ENCODE measurements at regions not wholly inside any gene's neighbourhood (a gene's known extent, or its start where the extent isn't known, plus 50 kb on each side); places are given as distances from the start of the nearest gene placed in this dataset.
"Not testable (repeated sequence)": the region's sequence is repeated elsewhere in the genome, so short reads cannot be mapped to it uniquely, and the experiment has no call there.

GRCh38 chr3:905217-905616, 187.6 kb upstream of the CNTN6 start:
- no peak overlapping the region for H3K4me3 Mint-ChIP-seq (ENCODE audit: low read depth)
- no peak overlapping the region for H3K27ac Mint-ChIP-seq
- H3K4me1 Mint-ChIP-seq (ENCODE audit: low read depth), result no peaks in the 10 kb centered on the region
- no peak for TF ChIP-seq CTCF (IDR thresholded peaks at IDR 0.05; ENCODE audit: unreplicated experiment)
- no peaks in the 10 kb centered on the region for H3K36me3 Mint-ChIP-seq (ENCODE audit: insufficient read depth)
- H3K27me3 Mint-ChIP-seq, result peaks cover 1% of the 10 kb centered on the region
- H3K9me3 Mint-ChIP-seq (ENCODE audit: low read depth), result peaks cover 21% of the 10 kb centered on the region
- no peak for DNase-seq (ENCODE audit: low spot score, unreplicated experiment)

GRCh38 chr3:906739-907138, 186.1 kb upstream of the CNTN6 start:
- H3K4me1 Mint-ChIP-seq (ENCODE audit: low read depth), result no peaks in the 10 kb centered on the region
- no peak overlapping the region for H3K27ac Mint-ChIP-seq
- H3K36me3 Mint-ChIP-seq (ENCODE audit: insufficient read depth), result no peaks in the 10 kb centered on the region
- no peak for TF ChIP-seq CTCF (IDR thresholded peaks at IDR 0.05; ENCODE audit: unreplicated experiment)
- peaks cover 18% of the 10 kb centered on the region for H3K9me3 Mint-ChIP-seq (ENCODE audit: low read depth)
- no peak overlapping the region for H3K4me3 Mint-ChIP-seq (ENCODE audit: low read depth)
- no peak for DNase-seq (ENCODE audit: low spot score, unreplicated experiment)
- peaks cover 2% of the 10 kb centered on the region for H3K27me3 Mint-ChIP-seq

DNA sequence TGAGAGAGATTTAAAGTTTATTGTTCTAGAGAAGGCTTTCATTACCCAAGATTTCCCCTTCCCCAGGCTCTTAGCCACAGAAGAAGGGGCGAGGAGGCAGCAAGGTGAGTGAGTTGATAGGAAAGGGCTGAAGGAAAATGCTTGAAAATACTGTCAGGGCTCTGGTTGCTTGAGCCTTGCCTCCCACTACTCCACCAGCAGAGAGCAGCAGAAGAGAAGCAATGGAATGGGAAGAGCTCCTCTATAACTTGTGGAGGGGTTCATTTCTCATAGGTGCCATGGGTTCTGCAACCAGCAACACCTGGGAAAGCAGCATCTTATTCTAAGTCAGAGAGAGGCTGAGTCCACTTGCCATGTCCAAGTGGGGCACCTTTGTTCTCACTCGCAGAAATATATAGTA, 184.0 kb upstream of the CNTN6 start:
- Mint-ChIP-seq H3K36me3 (ENCODE audit: insufficient read depth) (no peaks in the 10 kb centered on the region), H3K9me3 (ENCODE audit: low read depth) (peaks cover 3% of the 10 kb centered on the region), H3K27me3 (peaks cover 2% of the 10 kb centered on the region), H3K4me1 (ENCODE audit: low read depth) (no peaks in the 10 kb centered on the region), H3K27ac (no peak overlapping the region), H3K4me3 (ENCODE audit: low read depth) (no peak overlapping the region)
- peak; percentile 68 for TF ChIP-seq CTCF (IDR thresholded peaks at IDR 0.05; ENCODE audit: unreplicated experiment)
- DNase-seq (ENCODE audit: low spot score, unreplicated experiment), result no peak

GRCh38 chr3:912717-913116, 180.1 kb upstream of the CNTN6 start:
- H3K4me1 Mint-ChIP-seq (ENCODE audit: low read depth); H3K27ac Mint-ChIP-seq; H3K4me3 Mint-ChIP-seq (ENCODE audit: low read depth); H3K9me3 Mint-ChIP-seq (ENCODE audit: low read depth); H3K36me3 Mint-ChIP-seq (ENCODE audit: insufficient read depth); DNase-seq (ENCODE audit: low spot score, unreplicated experiment); H3K27me3 Mint-ChIP-seq: not testable (repeated sequence)

- Mint-ChIP-seq H3K4me1 (ENCODE audit: low read depth) (no peaks in the 10 kb centered on the region), H3K27me3 (no peaks in the 10 kb centered on the region), H3K4me3 (ENCODE audit: low read depth) (no peak overlapping the region), H3K9me3 (ENCODE audit: low read depth) (no peaks in the 10 kb centered on the region), H3K27ac (no peak overlapping the region), H3K36me3 (ENCODE audit: insufficient read depth) (no peaks in the 10 kb centered on the region)
- no peak for DNase-seq (ENCODE audit: low spot score, unreplicated experiment)
- no peak for TF ChIP-seq CTCF (IDR thresholded peaks at IDR 0.05; ENCODE audit: unreplicated experiment)
Measured at GRCh38 chr3:923161-923910, 169.5 kb upstream of the CNTN6 start.

- H3K27ac Mint-ChIP-seq, result no peak overlapping the region
- H3K9me3 Mint-ChIP-seq (ENCODE audit: low read depth), result no peaks in the 10 kb centered on the region
- no peak for DNase-seq (ENCODE audit: low spot score, unreplicated experiment)
- H3K27me3 Mint-ChIP-seq, result no peaks in the 10 kb centered on the region
- H3K4me1 Mint-ChIP-seq (ENCODE audit: low read depth), result peaks cover 5% of the 10 kb centered on the region
- H3K36me3 Mint-ChIP-seq (ENCODE audit: insufficient read depth), result no peaks in the 10 kb centered on the region
- TF ChIP-seq CTCF (IDR thresholded peaks at IDR 0.05; ENCODE audit: unreplicated experiment), result no peak
- no peak overlapping the region for H3K4me3 Mint-ChIP-seq (ENCODE audit: low read depth)
Measured at GRCh38 chr3:930866-931265, 162.0 kb upstream of the CNTN6 start.

All from progenitor cell of endocrine pancreas (in vitro differentiated cells).